Smooth muscle cell (in vitro differentiated cells): ENCODE measurements at regions not wholly inside any gene's neighbourhood (a gene's known extent, or its start where the extent isn't known, plus 50 kb on each side); places are given as distances from the start of the nearest gene placed in this dataset.
A peak's percentile ranks its signal among the peaks of the same experiment; 100 is the strongest.

Source experiments
- DNase-seq: peaks from one replicate; lab custom pipeline; 2025; ENCODE audit not compliant: unreplicated experiment; lab: John Stamatoyannopoulos, UW
- H2AFZ ChIP-seq: fragments of 200-600 bp; sonication (generic); 2 replicates; pipeline ENCODE4 v1.6.0; 2016; ENCODE audit warnings: antibody characterized with exemption, low read depth, mild to moderate bottlenecking
- H3F3A ChIP-seq: fragments of 200-600 bp; sonication (generic); 2 replicates; pipeline ENCODE4 v1.6.0; 2017; ENCODE audit warnings: antibody characterized with exemption, low read depth
- H3K27ac ChIP-seq: fragments of 200-600 bp; sonication (generic); 2 replicates; pipeline ENCODE4 v1.5.1; 2016; ENCODE audit warnings: low read depth, mild to moderate bottlenecking
- H3K27me3 ChIP-seq: fragments of 200-600 bp; sonication (generic); 2 replicates; pipeline ENCODE4 v1.6.1; 2016; ENCODE audit warnings: low read depth, mild to moderate bottlenecking
- H3K36me3 ChIP-seq: fragments of 200-600 bp; sonication (generic); 2 replicates; pipeline ENCODE4 v1.5.1; 2016; ENCODE audit warnings: low read depth
- H3K4me1 ChIP-seq: fragments of 200-600 bp; sonication (generic); 2 replicates; pipeline ENCODE4 v1.5.1; 2016; ENCODE audit warnings: low read depth
- H3K4me2 ChIP-seq: fragments of 200-600 bp; sonication (generic); 2 replicates; pipeline ENCODE4 v1.6.0; 2016; ENCODE audit warnings: mild to moderate bottlenecking
- H3K4me3 ChIP-seq: fragments of 200-600 bp; sonication (generic); 2 replicates; pipeline ENCODE4 v1.5.1; 2016; ENCODE audit warnings: mild to moderate bottlenecking
- H3K79me2 ChIP-seq: fragments of 200-600 bp; sonication (generic); 2 replicates; pipeline ENCODE4 v1.6.0; 2016; ENCODE audit warnings: low read depth, mild to moderate bottlenecking
- H3K9ac ChIP-seq: fragments of 200-600 bp; sonication (generic); 2 replicates; pipeline ENCODE4 v1.6.0; 2016; ENCODE audit warnings: low read depth
- H3K9me3 ChIP-seq: fragments of 200-600 bp; sonication (generic); replicated peaks from 2 replicates; pipeline ENCODE4 v1.5.1; 2016; ENCODE audit warnings: low read depth
- H4K20me1 ChIP-seq: fragments of 200-600 bp; sonication (generic); 2 replicates; pipeline ENCODE4 v1.6.0; 2016; ENCODE audit warnings: low read depth
- WGBS: methylation state at CpG from one replicate; pipeline ENCODE4 v1.1.7; 2016; ENCODE audit warnings: low lambda C conversion rate; 5-methylcytosine and 5-hydroxymethylcytosine counted together
- TF ChIP-seq, protein P1 (sequence below): fragments of 200-600 bp; sonication (generic); IDR thresholded peaks from 2 replicates; pipeline ENCODE4 v1.5.1; 2017; ENCODE audit warnings: borderline replicate concordance, mild to moderate bottlenecking, antibody characterized with exemption; ENCODE audit not compliant: insufficient read depth, poor library complexity, severe bottlenecking

DNA sequence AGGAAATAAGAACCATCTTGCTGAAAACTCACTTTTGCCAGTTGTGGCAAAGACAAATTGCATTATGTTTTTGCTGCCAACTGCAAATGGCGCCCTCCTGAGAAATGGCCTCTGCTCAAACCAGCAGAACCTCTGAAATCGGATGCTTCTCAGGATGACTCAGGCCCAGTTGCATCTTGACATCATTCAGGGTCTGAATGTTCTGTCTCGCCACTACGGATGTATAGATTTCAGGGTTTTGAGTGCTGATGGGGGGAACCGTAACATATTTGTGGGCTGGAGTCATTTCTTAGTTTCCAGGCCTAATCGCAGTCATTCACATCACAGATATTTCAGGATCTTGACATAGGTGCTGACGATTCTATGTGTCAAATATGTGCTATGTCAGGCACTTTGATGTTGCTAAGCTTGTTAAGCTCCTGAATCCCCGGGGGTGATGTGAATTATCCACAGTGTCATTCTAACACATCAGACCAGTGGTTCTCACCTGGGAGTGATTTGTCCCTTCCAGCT, 207.1 kb downstream of the NFATC2 start:
- H3K79me2 ChIP-seq, result no peaks in the 10 kb centered on the region
- H4K20me1 ChIP-seq, result no peaks in the 10 kb centered on the region
- no peak overlapping the region for H3K4me3 ChIP-seq
- H2AFZ ChIP-seq, result no peak overlapping the region
- TF ChIP-seq, protein P1, sequence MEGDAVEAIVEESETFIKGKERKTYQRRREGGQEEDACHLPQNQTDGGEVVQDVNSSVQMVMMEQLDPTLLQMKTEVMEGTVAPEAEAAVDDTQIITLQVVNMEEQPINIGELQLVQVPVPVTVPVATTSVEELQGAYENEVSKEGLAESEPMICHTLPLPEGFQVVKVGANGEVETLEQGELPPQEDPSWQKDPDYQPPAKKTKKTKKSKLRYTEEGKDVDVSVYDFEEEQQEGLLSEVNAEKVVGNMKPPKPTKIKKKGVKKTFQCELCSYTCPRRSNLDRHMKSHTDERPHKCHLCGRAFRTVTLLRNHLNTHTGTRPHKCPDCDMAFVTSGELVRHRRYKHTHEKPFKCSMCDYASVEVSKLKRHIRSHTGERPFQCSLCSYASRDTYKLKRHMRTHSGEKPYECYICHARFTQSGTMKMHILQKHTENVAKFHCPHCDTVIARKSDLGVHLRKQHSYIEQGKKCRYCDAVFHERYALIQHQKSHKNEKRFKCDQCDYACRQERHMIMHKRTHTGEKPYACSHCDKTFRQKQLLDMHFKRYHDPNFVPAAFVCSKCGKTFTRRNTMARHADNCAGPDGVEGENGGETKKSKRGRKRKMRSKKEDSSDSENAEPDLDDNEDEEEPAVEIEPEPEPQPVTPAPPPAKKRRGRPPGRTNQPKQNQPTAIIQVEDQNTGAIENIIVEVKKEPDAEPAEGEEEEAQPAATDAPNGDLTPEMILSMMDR, result peak; percentile 4
- no peaks in the 10 kb centered on the region for H3K36me3 ChIP-seq
- peak overlapping the region; percentile 97 for H3K27ac ChIP-seq
- no peaks in the 10 kb centered on the region for H3K27me3 ChIP-seq
- H3K4me1 ChIP-seq, result no peaks in the 10 kb centered on the region
- peak overlapping the region; percentile 72 for H3K9ac ChIP-seq
- peaks cover 7% of the 10 kb centered on the region for H3F3A ChIP-seq
- peak overlapping the region; percentile 47 for H3K4me2 ChIP-seq
- H3K9me3 ChIP-seq, result no peaks in the 10 kb centered on the region
- 3% methylated on average over 8 of the region's 8 CpGs for WGBS
- DNase-seq, result no peak

DNA sequence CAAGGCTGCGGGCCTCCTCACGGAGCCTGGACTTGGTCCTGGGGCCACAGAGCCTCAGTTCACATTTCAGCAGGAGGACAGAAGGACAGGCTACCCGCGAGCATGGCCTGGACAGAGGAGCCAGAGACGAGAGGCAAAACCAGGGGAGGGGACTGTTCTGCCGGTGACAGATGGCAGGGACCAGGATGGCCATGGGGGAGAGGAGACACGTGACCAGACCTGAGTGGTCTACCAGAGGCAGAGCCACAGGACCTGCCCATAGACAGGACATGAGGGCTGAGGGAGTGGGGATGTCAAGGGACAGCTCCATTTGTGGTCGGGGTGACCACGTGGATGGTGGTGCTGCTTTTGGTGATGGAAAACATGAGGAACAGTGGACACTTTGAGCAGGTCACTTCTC, 207.9 kb downstream of the NFATC2 start:
- Histone ChIP-seq H3K9ac (peak overlapping the region; percentile 72), H3K79me2 (no peaks in the 10 kb centered on the region), H3K9me3 (no peaks in the 10 kb centered on the region), H3K4me3 (no peak overlapping the region), H3F3A (peaks cover 7% of the 10 kb centered on the region), H3K27me3 (no peaks in the 10 kb centered on the region), H3K27ac (peak overlapping the region; percentile 97), H3K4me2 (peak overlapping the region; percentile 47), H3K36me3 (no peaks in the 10 kb centered on the region), H2AFZ (no peak overlapping the region), H3K4me1 (no peaks in the 10 kb centered on the region), H4K20me1 (no peaks in the 10 kb centered on the region)
- no peak for DNase-seq
- TF ChIP-seq, protein P1, result no peak
- 97% methylated on average over 9 of the region's 9 CpGs for WGBS

DNA sequence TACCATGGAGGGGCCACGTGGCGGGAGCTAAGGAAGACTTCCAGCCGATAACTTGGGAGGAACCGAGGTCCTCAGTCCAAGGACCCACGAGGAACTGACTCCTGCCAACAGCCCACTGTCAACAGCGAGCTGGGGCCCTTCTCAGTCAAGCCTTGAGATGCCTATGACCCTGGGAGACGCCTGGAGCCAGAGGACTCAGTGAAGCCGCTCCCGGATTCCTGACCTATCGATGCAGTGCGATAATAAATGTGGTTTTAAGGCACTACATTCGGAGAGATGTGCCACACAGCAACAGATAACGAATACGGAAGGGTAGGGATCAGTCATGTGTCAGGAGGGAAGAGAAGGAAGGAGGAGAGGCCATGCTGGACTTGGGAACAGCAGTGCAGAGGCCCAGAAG, 208.5 kb downstream of the NFATC2 start:
- H4K20me1 ChIP-seq, result no peaks in the 10 kb centered on the region
- TF ChIP-seq, protein P1, result no peak
- peaks cover 7% of the 10 kb centered on the region for H3F3A ChIP-seq
- H2AFZ ChIP-seq, result no peak overlapping the region
- no peaks in the 10 kb centered on the region for H3K36me3 ChIP-seq
- no peaks in the 10 kb centered on the region for H3K9me3 ChIP-seq
- no peak overlapping the region for H3K4me2 ChIP-seq
- DNase-seq, result no peak
- H3K9ac ChIP-seq, result peak overlapping the region; percentile 72
- no peaks in the 10 kb centered on the region for H3K4me1 ChIP-seq
- 97% methylated on average over 14 of the region's 14 CpGs for WGBS
- no peak overlapping the region for H3K4me3 ChIP-seq
- no peaks in the 10 kb centered on the region for H3K27me3 ChIP-seq
- H3K27ac ChIP-seq, result peak overlapping the region; percentile 97
- H3K79me2 ChIP-seq, result no peaks in the 10 kb centered on the region

DNA sequence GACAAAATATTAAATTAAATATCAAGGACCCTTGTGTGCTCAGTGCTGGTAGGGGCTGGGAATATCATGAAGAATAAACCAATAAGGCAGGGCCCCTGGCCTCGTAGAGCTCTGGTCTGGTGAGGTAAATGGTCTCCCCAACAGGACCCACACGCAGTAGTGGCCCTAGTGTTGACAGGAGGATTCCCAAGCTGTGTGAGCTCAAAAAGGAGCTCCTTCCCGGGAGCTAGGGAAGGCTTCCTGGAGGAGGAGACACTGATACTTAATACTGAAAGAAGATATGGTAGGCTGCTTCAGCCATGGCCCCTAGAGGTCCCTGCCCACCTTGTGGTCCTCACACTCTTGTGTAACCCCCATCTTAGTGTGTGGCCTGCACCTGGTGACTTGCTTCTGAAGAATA, 209.1 kb downstream of the NFATC2 start:
- no peaks in the 10 kb centered on the region for H3K27me3 ChIP-seq
- no peak for DNase-seq
- H3K79me2 ChIP-seq, result no peaks in the 10 kb centered on the region
- no peaks in the 10 kb centered on the region for H4K20me1 ChIP-seq
- H3K36me3 ChIP-seq, result no peaks in the 10 kb centered on the region
- no peak overlapping the region for H2AFZ ChIP-seq
- H3K9ac ChIP-seq, result no peak overlapping the region
- no peaks in the 10 kb centered on the region for H3K9me3 ChIP-seq
- TF ChIP-seq, protein P1, result no peak
- peak overlapping the region; percentile 97 for H3K27ac ChIP-seq
- 92% methylated on average over 3 of the region's 3 CpGs for WGBS
- H3K4me2 ChIP-seq, result no peak overlapping the region
- peaks cover 7% of the 10 kb centered on the region for H3F3A ChIP-seq
- no peaks in the 10 kb centered on the region for H3K4me1 ChIP-seq
- H3K4me3 ChIP-seq, result no peak overlapping the region
